HCT116 (cell line): ENCODE measurements at regions not wholly inside any gene's neighbourhood (a gene's known extent, or its start where the extent isn't known, plus 50 kb on each side); places are given as distances from the start of the nearest gene placed in this dataset.

ENCODE experiments used
- ATF3 ChIP-seq: IDR thresholded peaks from 2 replicates; pipeline ENCODE4 v1.6.1; 2012
- CTCF ChIP-seq, 3 experiments: fragments of 200-600 bp in 1 of 3; sonication (generic) in 1 of 3; IDR thresholded peaks in 2 of 3; conservative IDR thresholded peaks in 1 of 3; 2 replicates each; pipeline ENCODE4 v1.5.1; 2012 to 2017; ENCODE audit warnings: low read depth in 2 of 3, low read length in 2 of 3, antibody characterized with exemption in 1 of 3, borderline replicate concordance in 1 of 3, control low read depth in 1 of 3, mild to moderate bottlenecking in 1 of 3, mixed read lengths in 1 of 3, mixed run types in 1 of 3, moderate library complexity in 1 of 3; ENCODE audit not compliant: insufficient read depth in 1 of 3
- MAX ChIP-seq: IDR thresholded peaks from 2 replicates; pipeline ENCODE4 v1.6.1; 2012
- SP1 ChIP-seq: IDR thresholded peaks from 2 replicates; pipeline ENCODE4 v1.6.1; 2012; ENCODE audit warnings: low read depth

GRCh38 chr10:45502458-45502857, 128.4 kb downstream of the ALOX5 start:
- TF ChIP-seq CTCF (IDR thresholded peaks at IDR 0.05 in 2 of 3, conservative IDR thresholded peaks at IDR 0.05 in 1 of 3; ENCODE audit: borderline replicate concordance in 1 of 3, insufficient read depth in 1 of 3, low read depth in 2 of 3, low read length in 2 of 3), result no peak
- no peak for TF ChIP-seq MAX
- TF ChIP-seq ATF3, result no peak
- no peak for TF ChIP-seq SP1
